Retinal pigment epithelial cell (primary cell): ENCODE measurements at regions not wholly inside any gene's neighbourhood (a gene's known extent, or its start where the extent isn't known, plus 50 kb on each side); places are given as distances from the start of the nearest gene placed in this dataset.

Experiments
- DNase-seq: peaks from one replicate; pipeline ENCODE4 v3.0.0-alpha.2; 2010; ENCODE audit warnings: low read depth
- H3K4me3 ChIP-seq: 2 replicates; pipeline ENCODE4 v1.5.1; 2011; ENCODE audit warnings: mild to moderate bottlenecking, low read length, control low read depth, moderate library complexity
- CTCF ChIP-seq: conservative IDR thresholded peaks from 2 replicates; pipeline ENCODE4 v1.5.1; 2011; ENCODE audit warnings: low read depth, low read length, control low read depth, inconsistent platforms

- TF ChIP-seq CTCF: no peak
- no peak for DNase-seq
- H3K4me3 ChIP-seq: no peak overlapping the region
Measured at GRCh38 chr10:76763376-76763775, 874.2 kb downstream of the KCNMA1 start.

- TF ChIP-seq CTCF: no peak
- no peak overlapping the region for H3K4me3 ChIP-seq
- peak; percentile 10 for DNase-seq
Measured at GRCh38 chr10:76759681-76760080, 877.9 kb downstream of the KCNMA1 start.

GRCh38 chr10:76743169-76743568 is 894.4 kb downstream of the KCNMA1 start:
- no peak for DNase-seq
- H3K4me3 ChIP-seq: no peak overlapping the region
- no peak for TF ChIP-seq CTCF

DNA sequence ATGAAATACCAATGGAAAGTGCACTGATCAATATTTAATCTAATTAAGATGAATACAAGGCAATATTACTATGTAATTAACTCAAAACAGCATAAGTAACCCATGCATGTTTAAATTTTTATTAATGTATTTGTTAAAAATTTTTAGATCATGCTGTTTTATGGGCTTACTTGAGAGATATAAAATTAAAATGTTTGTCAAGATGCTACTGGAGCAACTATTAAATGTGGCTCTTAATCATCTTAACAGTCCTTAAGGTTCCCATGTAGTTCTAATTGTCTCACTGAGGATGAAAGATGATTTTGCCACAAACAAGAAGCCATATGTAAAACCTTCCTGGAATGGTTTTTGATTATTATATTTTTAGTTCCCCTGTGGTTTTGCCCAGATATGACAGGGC is 897.1 kb downstream of the KCNMA1 start:
- no peak for DNase-seq
- no peak for TF ChIP-seq CTCF
- H3K4me3 ChIP-seq: no peak overlapping the region

- no peak for DNase-seq
- H3K4me3 ChIP-seq: no peak overlapping the region
- no peak for TF ChIP-seq CTCF
Measured at GRCh38 chr10:76738991-76739390, 898.6 kb downstream of the KCNMA1 start.

DNA sequence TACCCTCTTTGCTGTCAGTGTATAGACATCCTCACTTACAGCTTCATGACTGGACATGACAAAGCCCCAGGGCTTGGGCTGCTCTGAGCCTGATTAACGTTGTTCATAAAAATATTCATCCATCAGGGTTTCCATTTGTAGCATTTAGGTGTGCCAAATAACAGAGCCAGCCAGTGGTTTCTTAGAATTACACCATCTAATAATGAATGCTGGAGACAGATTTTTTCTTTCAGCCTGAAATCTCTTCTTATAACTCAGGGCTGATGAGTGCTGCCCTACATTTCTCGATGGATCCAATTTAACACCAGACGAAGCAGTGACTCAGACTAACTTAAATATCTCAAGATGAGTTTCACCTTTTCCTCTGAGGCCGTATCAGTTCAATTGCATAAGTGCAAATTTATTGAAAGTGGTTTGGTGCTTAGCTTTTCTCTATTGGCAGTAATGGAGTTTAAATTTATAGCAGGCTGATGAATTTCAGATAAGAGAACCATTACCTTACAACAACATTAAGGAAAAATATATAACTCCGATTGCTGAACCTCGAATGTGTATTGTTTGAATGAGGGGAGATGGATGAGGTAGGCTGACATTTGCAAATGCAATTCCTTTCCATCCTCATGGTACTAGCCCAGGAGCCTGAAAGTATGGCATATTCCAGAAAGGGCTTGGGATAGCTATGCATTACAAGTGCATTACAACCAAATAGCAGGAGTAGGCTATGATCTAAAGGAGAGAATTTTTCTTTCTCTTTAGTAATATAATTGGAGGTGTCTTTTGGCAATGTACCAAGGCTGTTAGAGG is 900.6 kb downstream of the KCNMA1 start:
- DNase-seq: no peak
- H3K4me3 ChIP-seq: no peak overlapping the region
- no peak for TF ChIP-seq CTCF

- DNase-seq: no peak
- no peak for TF ChIP-seq CTCF
- H3K4me3 ChIP-seq: no peak overlapping the region
Measured at GRCh38 chr10:76736392-76736791, 901.2 kb downstream of the KCNMA1 start.
